ENCODE measurements at regions not wholly inside any gene's neighbourhood (a gene's known extent, or its start where the extent isn't known, plus 50 kb on each side); places are given as distances from the start of the nearest gene placed in this dataset.
A peak's percentile ranks its signal among the peaks of the same experiment; 100 is the strongest.

DNA sequence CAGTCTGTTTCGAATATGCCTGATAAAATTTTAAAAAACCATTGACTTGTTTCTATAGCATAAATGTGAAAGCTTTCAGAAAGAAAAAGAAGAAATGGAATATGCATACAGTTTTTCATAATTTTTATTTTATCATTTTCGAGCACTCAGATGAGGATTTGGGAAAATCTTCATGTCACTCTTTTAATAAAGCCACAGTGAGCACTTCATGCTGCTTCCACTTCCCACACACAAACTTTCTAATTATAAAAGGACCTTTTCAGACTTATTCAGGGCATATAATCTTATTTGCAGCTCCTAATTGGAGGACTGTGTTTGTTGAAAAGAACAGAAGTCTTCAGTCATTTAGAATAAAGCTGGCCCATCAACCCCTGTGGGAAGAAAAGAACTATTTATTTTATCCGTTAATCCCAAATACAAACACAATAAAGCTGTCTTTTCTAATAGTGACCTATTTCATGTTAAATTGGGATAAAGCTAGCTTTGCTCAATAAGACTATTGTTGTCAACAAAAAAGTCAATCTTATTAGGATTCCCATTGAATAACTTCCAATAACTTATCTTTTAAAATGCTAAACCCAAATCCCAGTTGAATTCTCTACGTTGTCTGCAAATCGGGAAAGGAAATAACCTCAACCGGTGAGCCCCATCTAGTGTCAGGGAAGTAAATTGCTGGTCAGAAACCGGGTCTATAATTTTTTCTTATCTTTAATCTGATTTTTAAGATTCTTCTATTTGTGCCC, 211.5 kb downstream of the PDGFRA start (continued):
- TF ChIP-seq, protein P1, sequence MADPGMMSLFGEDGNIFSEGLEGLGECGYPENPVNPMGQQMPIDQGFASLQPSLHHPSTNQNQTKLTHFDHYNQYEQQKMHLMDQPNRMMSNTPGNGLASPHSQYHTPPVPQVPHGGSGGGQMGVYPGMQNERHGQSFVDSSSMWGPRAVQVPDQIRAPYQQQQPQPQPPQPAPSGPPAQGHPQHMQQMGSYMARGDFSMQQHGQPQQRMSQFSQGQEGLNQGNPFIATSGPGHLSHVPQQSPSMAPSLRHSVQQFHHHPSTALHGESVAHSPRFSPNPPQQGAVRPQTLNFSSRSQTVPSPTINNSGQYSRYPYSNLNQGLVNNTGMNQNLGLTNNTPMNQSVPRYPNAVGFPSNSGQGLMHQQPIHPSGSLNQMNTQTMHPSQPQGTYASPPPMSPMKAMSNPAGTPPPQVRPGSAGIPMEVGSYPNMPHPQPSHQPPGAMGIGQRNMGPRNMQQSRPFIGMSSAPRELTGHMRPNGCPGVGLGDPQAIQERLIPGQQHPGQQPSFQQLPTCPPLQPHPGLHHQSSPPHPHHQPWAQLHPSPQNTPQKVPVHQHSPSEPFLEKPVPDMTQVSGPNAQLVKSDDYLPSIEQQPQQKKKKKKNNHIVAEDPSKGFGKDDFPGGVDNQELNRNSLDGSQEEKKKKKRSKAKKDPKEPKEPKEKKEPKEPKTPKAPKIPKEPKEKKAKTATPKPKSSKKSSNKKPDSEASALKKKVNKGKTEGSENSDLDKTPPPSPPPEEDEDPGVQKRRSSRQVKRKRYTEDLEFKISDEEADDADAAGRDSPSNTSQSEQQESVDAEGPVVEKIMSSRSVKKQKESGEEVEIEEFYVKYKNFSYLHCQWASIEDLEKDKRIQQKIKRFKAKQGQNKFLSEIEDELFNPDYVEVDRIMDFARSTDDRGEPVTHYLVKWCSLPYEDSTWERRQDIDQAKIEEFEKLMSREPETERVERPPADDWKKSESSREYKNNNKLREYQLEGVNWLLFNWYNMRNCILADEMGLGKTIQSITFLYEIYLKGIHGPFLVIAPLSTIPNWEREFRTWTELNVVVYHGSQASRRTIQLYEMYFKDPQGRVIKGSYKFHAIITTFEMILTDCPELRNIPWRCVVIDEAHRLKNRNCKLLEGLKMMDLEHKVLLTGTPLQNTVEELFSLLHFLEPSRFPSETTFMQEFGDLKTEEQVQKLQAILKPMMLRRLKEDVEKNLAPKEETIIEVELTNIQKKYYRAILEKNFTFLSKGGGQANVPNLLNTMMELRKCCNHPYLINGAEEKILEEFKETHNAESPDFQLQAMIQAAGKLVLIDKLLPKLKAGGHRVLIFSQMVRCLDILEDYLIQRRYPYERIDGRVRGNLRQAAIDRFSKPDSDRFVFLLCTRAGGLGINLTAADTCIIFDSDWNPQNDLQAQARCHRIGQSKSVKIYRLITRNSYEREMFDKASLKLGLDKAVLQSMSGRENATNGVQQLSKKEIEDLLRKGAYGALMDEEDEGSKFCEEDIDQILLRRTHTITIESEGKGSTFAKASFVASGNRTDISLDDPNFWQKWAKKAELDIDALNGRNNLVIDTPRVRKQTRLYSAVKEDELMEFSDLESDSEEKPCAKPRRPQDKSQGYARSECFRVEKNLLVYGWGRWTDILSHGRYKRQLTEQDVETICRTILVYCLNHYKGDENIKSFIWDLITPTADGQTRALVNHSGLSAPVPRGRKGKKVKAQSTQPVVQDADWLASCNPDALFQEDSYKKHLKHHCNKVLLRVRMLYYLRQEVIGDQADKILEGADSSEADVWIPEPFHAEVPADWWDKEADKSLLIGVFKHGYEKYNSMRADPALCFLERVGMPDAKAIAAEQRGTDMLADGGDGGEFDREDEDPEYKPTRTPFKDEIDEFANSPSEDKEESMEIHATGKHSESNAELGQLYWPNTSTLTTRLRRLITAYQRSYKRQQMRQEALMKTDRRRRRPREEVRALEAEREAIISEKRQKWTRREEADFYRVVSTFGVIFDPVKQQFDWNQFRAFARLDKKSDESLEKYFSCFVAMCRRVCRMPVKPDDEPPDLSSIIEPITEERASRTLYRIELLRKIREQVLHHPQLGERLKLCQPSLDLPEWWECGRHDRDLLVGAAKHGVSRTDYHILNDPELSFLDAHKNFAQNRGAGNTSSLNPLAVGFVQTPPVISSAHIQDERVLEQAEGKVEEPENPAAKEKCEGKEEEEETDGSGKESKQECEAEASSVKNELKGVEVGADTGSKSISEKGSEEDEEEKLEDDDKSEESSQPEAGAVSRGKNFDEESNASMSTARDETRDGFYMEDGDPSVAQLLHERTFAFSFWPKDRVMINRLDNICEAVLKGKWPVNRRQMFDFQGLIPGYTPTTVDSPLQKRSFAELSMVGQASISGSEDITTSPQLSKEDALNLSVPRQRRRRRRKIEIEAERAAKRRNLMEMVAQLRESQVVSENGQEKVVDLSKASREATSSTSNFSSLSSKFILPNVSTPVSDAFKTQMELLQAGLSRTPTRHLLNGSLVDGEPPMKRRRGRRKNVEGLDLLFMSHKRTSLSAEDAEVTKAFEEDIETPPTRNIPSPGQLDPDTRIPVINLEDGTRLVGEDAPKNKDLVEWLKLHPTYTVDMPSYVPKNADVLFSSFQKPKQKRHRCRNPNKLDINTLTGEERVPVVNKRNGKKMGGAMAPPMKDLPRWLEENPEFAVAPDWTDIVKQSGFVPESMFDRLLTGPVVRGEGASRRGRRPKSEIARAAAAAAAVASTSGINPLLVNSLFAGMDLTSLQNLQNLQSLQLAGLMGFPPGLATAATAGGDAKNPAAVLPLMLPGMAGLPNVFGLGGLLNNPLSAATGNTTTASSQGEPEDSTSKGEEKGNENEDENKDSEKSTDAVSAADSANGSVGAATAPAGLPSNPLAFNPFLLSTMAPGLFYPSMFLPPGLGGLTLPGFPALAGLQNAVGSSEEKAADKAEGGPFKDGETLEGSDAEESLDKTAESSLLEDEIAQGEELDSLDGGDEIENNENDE (IDR thresholded peaks at IDR 0.05; ENCODE audit: insufficient replicate concordance, low read length), result peak; percentile 65
- TF ChIP-seq, protein P2, sequence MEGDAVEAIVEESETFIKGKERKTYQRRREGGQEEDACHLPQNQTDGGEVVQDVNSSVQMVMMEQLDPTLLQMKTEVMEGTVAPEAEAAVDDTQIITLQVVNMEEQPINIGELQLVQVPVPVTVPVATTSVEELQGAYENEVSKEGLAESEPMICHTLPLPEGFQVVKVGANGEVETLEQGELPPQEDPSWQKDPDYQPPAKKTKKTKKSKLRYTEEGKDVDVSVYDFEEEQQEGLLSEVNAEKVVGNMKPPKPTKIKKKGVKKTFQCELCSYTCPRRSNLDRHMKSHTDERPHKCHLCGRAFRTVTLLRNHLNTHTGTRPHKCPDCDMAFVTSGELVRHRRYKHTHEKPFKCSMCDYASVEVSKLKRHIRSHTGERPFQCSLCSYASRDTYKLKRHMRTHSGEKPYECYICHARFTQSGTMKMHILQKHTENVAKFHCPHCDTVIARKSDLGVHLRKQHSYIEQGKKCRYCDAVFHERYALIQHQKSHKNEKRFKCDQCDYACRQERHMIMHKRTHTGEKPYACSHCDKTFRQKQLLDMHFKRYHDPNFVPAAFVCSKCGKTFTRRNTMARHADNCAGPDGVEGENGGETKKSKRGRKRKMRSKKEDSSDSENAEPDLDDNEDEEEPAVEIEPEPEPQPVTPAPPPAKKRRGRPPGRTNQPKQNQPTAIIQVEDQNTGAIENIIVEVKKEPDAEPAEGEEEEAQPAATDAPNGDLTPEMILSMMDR (IDR thresholded peaks at IDR 0.05; ENCODE audit: control extremely low read depth in 1 of 3, insufficient read depth in 1 of 3, low read depth in 1 of 3, low read length in 3 of 3), result peak in 2 of 3 experiments; percentile 54 to 72; a peak in 3 of 4 replicates
